Parathyroid adenoma (tissue), 2 donors: ENCODE measurements at regions not wholly inside any gene's neighbourhood (a gene's known extent, or its start where the extent isn't known, plus 50 kb on each side); places are given as distances from the start of the nearest gene placed in this dataset.

Source experiments
- H2AFZ ChIP-seq: fragments of 300-600 bp; sonication (generic); one replicate; pipeline ENCODE4 v1.7.0; 2017; ENCODE audit warnings: antibody characterized with exemption, mild to moderate bottlenecking
- H3K27ac ChIP-seq: fragments of 300-600 bp; sonication (generic); one replicate; pipeline ENCODE4 v1.7.0; 2017
- H3K27me3 ChIP-seq: fragments of 300-600 bp; sonication (generic); one replicate; pipeline ENCODE4 v1.7.0; 2017; ENCODE audit warnings: low read length; ENCODE audit not compliant: control insufficient read depth, insufficient read depth
- H3K36me3 ChIP-seq: fragments of 300-600 bp; sonication (generic); one replicate; pipeline ENCODE4 v1.7.0; 2017; ENCODE audit warnings: low read length; ENCODE audit not compliant: control insufficient read depth, insufficient read depth
- H3K4me1 ChIP-seq: fragments of 300-600 bp; sonication (generic); one replicate; pipeline ENCODE4 v1.7.0; 2017; ENCODE audit warnings: control low read depth
- H3K4me2 ChIP-seq: fragments of 300-600 bp; sonication (generic); one replicate; pipeline ENCODE4 v1.7.0; 2017; ENCODE audit warnings: low read length
- H3K4me3 ChIP-seq: fragments of 300-600 bp; sonication (generic); one replicate; pipeline ENCODE4 v1.7.0; 2017; ENCODE audit warnings: low read depth, low read length
- H3K79me2 ChIP-seq: fragments of 300-600 bp; sonication (generic); one replicate; pipeline ENCODE4 v1.7.0; 2017; ENCODE audit warnings: control low read depth
- H3K9ac ChIP-seq: fragments of 300-600 bp; sonication (generic); one replicate; pipeline ENCODE4 v1.7.0; 2017; ENCODE audit warnings: mild to moderate bottlenecking
- H3K9me3 ChIP-seq: fragments of 300-600 bp; sonication (generic); one replicate; pipeline ENCODE4 v1.7.0; 2017; ENCODE audit warnings: low read length; ENCODE audit not compliant: control insufficient read depth
- TF ChIP-seq, protein P1 (sequence below): fragments of 300-600 bp; sonication (generic); IDR thresholded peaks from one replicate; pipeline ENCODE4 v1.7.0; 2017; ENCODE audit warnings: antibody characterized with exemption, mild to moderate bottlenecking
- donor health status: primary hyperparathyroidism.

DNA sequence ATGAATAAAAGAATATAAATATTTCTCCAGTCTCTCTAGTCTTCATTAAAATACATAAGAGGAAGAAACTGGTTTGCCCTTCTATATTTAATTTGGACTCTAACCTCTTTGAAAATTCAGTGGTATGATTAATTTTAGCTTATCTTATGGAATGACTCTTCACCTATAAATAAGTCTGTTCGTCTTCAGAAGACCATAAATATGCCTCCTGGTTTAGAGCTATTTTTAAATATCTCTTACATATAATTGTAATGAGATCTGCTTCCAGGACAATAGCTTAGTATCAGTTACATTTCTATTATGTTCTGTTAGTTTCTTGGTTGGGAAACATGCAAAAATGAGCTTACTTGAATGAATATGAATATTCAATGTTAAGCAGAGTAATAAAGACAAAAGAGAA lies 257.5 kb upstream of the HMGA2 start:
- H3K27me3 ChIP-seq, result no peaks in the 10 kb centered on the region
- H3K4me2 ChIP-seq, result no peak overlapping the region
- no peak overlapping the region for H3K4me3 ChIP-seq
- H2AFZ ChIP-seq, result no peak overlapping the region
- H3K9me3 ChIP-seq, result no peaks in the 10 kb centered on the region
- no peak overlapping the region for H3K27ac ChIP-seq
- no peaks in the 10 kb centered on the region for H3K36me3 ChIP-seq
- H3K79me2 ChIP-seq, result no peaks in the 10 kb centered on the region
- TF ChIP-seq, protein P1, sequence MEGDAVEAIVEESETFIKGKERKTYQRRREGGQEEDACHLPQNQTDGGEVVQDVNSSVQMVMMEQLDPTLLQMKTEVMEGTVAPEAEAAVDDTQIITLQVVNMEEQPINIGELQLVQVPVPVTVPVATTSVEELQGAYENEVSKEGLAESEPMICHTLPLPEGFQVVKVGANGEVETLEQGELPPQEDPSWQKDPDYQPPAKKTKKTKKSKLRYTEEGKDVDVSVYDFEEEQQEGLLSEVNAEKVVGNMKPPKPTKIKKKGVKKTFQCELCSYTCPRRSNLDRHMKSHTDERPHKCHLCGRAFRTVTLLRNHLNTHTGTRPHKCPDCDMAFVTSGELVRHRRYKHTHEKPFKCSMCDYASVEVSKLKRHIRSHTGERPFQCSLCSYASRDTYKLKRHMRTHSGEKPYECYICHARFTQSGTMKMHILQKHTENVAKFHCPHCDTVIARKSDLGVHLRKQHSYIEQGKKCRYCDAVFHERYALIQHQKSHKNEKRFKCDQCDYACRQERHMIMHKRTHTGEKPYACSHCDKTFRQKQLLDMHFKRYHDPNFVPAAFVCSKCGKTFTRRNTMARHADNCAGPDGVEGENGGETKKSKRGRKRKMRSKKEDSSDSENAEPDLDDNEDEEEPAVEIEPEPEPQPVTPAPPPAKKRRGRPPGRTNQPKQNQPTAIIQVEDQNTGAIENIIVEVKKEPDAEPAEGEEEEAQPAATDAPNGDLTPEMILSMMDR, result no peak
- no peak overlapping the region for H3K9ac ChIP-seq
- no peaks in the 10 kb centered on the region for H3K4me1 ChIP-seq

DNA sequence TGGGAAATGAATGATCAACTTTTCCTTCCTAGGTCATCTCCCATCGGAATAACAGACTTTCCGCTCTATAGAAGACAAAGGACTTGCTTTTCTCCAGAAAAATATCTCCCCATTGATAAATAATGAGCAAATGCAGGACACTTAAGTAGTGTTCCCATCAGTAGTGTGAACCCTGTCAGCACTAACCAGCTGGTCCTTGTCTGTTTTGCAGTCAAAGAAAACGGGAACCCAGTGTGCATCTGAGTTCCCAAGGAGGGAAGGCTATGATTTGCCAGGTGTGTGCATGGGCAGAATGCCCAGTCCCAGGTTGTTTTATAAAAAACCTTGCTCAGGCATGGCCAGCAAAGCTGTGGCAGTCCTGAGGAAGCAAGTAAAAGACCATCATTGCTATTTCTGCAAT lies 256.5 kb upstream of the HMGA2 start:
- no peak overlapping the region for H3K9ac ChIP-seq
- no peaks in the 10 kb centered on the region for H3K36me3 ChIP-seq
- TF ChIP-seq, protein P1, result no peak
- no peaks in the 10 kb centered on the region for H3K27me3 ChIP-seq
- H3K9me3 ChIP-seq, result no peaks in the 10 kb centered on the region
- no peak overlapping the region for H2AFZ ChIP-seq
- no peak overlapping the region for H3K27ac ChIP-seq
- no peak overlapping the region for H3K4me2 ChIP-seq
- no peaks in the 10 kb centered on the region for H3K79me2 ChIP-seq
- no peak overlapping the region for H3K4me3 ChIP-seq
- H3K4me1 ChIP-seq, result no peaks in the 10 kb centered on the region

DNA sequence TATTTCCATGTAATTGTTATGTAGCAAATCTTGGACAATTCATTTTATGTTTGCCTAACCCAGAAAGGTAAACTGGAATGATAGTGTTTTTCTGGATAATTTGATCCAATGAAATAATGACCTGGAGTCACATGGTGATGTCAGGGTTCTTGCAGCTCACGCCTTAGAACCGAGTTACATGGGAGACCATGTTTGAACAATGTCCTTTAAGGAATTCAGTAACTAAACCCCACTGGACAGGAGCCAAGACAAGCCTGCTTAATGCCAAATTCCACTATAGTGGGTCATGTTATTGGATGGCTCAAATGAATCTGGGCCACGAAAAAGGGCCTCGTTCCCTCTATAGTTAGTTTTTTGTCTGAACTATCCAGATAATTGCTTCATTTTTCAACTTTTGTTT lies 255.8 kb upstream of the HMGA2 start:
- TF ChIP-seq, protein P1, result no peak

DNA sequence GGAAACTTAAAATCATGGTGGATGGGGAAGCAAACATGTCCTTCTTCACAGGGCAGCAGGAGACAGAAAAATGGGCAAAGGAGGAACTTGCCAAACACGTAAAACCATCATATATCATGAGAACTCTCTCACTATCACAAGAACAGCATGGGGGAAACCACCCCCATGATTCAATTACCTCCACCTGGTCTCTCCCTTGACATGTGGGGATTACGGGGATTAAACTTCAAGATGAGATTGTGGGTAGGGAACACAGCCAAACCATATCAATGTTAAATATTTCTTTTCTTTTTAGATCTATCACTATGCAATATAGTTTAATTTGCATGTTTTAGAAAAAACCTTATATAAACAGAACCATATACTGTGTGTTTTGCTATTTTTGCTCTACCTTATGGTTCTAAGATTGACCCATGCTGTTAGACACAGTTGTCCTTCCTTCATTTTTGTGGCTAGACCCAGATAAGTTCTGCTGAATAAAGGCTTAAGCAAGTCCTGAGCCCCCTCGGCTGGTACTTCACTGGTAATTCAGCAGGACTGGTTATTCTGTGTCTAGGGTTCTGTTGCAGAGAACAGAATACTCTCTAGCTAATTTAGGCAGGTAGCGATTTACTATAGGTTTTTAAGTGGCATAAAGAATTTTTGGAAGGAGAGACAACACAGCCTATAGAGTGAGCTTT lies 253.7 kb upstream of the HMGA2 start:
- Histone ChIP-seq H3K27ac (no peak overlapping the region), H3K27me3 (no peaks in the 10 kb centered on the region), H3K9me3 (no peaks in the 10 kb centered on the region), H3K4me2 (no peak overlapping the region), H3K4me1 (no peaks in the 10 kb centered on the region), H3K4me3 (no peak overlapping the region), H3K9ac (no peak overlapping the region), H2AFZ (no peak overlapping the region), H3K79me2 (no peaks in the 10 kb centered on the region), H3K36me3 (no peaks in the 10 kb centered on the region)
- TF ChIP-seq, protein P1, result no peak

More for the DNA sequence above, 255.8 kb upstream of the HMGA2 start:
- no peak overlapping the region for H3K9ac ChIP-seq
- no peak overlapping the region for H3K27ac ChIP-seq
- no peak overlapping the region for H3K4me3 ChIP-seq
- no peak overlapping the region for H3K4me2 ChIP-seq
- H3K9me3 ChIP-seq, result no peaks in the 10 kb centered on the region
- no peak overlapping the region for H2AFZ ChIP-seq
- no peaks in the 10 kb centered on the region for H3K4me1 ChIP-seq
- H3K36me3 ChIP-seq, result no peaks in the 10 kb centered on the region
- H3K27me3 ChIP-seq, result no peaks in the 10 kb centered on the region
- no peaks in the 10 kb centered on the region for H3K79me2 ChIP-seq

DNA sequence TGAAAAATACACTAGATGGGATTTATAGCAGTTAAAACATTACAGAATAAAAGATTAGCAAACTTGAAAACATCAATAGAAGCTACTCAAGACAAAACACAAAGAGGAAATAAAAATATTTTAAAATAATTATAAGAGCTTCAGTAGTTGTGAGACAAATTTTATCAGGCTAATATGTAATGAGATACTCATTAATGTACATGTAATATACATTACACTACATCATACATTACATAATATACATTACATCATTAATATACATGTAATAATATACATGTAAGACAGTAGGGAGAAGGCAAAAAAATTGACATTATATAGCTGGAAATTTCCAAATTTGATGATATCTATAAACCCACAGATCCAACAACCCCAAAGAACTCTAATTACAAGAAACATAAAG lies 249.4 kb upstream of the HMGA2 start:
- Histone ChIP-seq H2AFZ (no peak overlapping the region), H3K27me3 (no peaks in the 10 kb centered on the region), H3K9ac (no peak overlapping the region), H3K79me2 (no peaks in the 10 kb centered on the region), H3K4me1 (no peaks in the 10 kb centered on the region), H3K4me3 (no peak overlapping the region), H3K36me3 (no peaks in the 10 kb centered on the region), H3K27ac (no peak overlapping the region), H3K9me3 (no peaks in the 10 kb centered on the region), H3K4me2 (no peak overlapping the region)
- TF ChIP-seq, protein P1, result no peak
